Transverse colon (tissue), 4 donors: ENCODE measurements at regions not wholly inside any gene's neighbourhood (a gene's known extent, or its start where the extent isn't known, plus 50 kb on each side); places are given as distances from the start of the nearest gene placed in this dataset.

ENCODE experiments used
- POLR2A ChIP-seq: fragments of 450-650 bp; IDR thresholded peaks from one replicate; pipeline ENCODE4 v1.6.1; 2016; ENCODE audit warnings: antibody characterized with exemption, mild to moderate bottlenecking, moderate library complexity
- POLR2AphosphoS5 ChIP-seq, 3 donors: sonication (generic); formaldehyde crosslinking; IDR thresholded peaks; one replicate each; pipeline ENCODE4 v1.6.1; 2016; ENCODE audit warnings: antibody characterized with exemption in 3 of 3
- TF ChIP-seq, protein P1 (sequence below), 5 experiments: fragments of 200-600 bp in 3 of 5; fragments of 450-650 bp in 2 of 5; sonication (generic) in 3 of 5; IDR thresholded peaks; 1 replicate in 2 of 5; 2 replicates in 3 of 5; pipeline ENCODE4 v1.5.1; 2016 to 2017; ENCODE audit warnings: antibody characterized with exemption in 5 of 5, inconsistent platforms in 3 of 5, mild to moderate bottlenecking in 2 of 5, moderate library complexity in 1 of 5

DNA sequence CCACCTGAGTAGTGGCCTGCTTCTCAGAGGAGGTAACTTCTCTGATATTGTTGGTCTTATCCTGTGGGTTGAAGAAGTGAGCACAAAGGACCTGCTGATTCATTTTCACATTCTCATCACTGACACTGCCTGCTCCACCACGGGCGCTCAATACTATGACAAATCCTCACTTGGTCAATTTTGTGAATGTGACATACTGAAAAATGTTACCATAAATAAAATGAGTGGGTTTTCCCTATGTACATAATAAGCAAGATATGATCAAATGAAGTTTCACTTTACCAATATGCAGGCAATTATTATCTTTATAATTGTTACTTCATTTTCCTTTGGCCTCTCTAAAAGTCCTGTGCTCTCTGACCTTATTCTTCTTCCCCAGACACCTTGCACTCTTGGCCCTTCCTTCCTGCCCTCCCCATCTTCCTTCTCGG, 71.5 kb upstream of the RIPOR2 start:
- TF ChIP-seq, protein P1, sequence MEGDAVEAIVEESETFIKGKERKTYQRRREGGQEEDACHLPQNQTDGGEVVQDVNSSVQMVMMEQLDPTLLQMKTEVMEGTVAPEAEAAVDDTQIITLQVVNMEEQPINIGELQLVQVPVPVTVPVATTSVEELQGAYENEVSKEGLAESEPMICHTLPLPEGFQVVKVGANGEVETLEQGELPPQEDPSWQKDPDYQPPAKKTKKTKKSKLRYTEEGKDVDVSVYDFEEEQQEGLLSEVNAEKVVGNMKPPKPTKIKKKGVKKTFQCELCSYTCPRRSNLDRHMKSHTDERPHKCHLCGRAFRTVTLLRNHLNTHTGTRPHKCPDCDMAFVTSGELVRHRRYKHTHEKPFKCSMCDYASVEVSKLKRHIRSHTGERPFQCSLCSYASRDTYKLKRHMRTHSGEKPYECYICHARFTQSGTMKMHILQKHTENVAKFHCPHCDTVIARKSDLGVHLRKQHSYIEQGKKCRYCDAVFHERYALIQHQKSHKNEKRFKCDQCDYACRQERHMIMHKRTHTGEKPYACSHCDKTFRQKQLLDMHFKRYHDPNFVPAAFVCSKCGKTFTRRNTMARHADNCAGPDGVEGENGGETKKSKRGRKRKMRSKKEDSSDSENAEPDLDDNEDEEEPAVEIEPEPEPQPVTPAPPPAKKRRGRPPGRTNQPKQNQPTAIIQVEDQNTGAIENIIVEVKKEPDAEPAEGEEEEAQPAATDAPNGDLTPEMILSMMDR (IDR thresholded peaks at IDR 0.05) = no peak
- TF ChIP-seq POLR2A (no peak), POLR2AphosphoS5 (IDR thresholded peaks at IDR 0.05) (no peak)
